ENCODE measurements at regions not wholly inside any gene's neighbourhood (a gene's known extent, or its start where the extent isn't known, plus 50 kb on each side); places are given as distances from the start of the nearest gene placed in this dataset.

DNA sequence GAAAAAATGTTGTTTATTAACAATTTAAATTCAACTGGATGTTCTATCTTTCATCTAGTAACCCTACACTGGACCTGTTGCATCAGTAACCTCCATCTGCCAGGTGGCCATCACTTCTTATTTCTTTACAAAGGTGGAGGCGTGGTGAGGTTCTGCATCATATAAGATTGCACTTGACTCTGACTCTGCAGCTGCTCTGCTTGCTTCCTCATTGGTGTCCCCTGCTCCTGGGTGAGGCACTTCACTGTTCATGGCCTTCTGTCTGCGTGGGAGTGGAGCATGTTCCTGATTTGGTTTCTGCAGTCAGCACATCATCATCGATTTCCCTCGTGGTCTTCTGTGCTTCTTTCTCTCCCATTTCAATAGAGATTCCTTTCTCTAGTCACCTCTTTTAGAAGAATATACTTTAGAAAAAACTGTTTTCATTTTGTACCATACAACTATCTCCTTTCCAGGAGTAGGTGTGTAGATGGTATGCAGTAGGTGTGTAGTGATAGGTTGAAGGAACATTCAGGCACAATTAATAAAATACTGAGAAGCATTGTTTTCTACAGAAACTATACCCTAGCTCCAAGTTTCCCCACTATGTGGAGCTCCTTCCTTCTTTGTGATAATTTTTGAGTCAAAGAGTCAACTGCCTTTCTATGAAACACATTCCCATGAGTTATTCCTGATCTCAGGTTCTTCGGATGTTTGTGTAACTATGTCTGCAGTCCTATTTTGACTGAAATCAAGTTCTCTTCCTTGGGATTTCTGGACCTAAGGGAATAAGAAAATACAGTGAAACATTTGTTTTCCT lies 231.7 kb upstream of the CNTNAP2 start:
- H3K27me3 Mint-ChIP-seq (ENCODE audit: low read depth in 2 of 2) = no peaks in the 10 kb centered on the region
- TF ChIP-seq, protein P1, sequence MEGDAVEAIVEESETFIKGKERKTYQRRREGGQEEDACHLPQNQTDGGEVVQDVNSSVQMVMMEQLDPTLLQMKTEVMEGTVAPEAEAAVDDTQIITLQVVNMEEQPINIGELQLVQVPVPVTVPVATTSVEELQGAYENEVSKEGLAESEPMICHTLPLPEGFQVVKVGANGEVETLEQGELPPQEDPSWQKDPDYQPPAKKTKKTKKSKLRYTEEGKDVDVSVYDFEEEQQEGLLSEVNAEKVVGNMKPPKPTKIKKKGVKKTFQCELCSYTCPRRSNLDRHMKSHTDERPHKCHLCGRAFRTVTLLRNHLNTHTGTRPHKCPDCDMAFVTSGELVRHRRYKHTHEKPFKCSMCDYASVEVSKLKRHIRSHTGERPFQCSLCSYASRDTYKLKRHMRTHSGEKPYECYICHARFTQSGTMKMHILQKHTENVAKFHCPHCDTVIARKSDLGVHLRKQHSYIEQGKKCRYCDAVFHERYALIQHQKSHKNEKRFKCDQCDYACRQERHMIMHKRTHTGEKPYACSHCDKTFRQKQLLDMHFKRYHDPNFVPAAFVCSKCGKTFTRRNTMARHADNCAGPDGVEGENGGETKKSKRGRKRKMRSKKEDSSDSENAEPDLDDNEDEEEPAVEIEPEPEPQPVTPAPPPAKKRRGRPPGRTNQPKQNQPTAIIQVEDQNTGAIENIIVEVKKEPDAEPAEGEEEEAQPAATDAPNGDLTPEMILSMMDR (IDR thresholded peaks at IDR 0.05) = no peak
- no peak overlapping the region for H3K27ac Mint-ChIP-seq
- no peak overlapping the region for H3K4me3 Mint-ChIP-seq
- WGBS (ENCODE audit: insufficient coverage) = 70% methylated on average over 5 of the region's 5 CpGs
- no peak overlapping the region for H3K4me3 ChIP-seq (ENCODE audit: low read length)
- no peaks in the 10 kb centered on the region for H3K4me1 Mint-ChIP-seq
- no peaks in the 10 kb centered on the region for H3K9me3 ChIP-seq (ENCODE audit: control insufficient read depth, insufficient read depth, low read length)
- intact Hi-C loops (cut with micrococcal nuclease) = no loop called here
- no peaks in the 10 kb centered on the region for H3K4me1 ChIP-seq (ENCODE audit: control insufficient read depth, insufficient read depth, low read length)
- DNase-seq = no peak
- H3K36me3 Mint-ChIP-seq = peaks cover 7% of the 10 kb centered on the region
- H3K27ac ChIP-seq (ENCODE audit: low read length) = no peak overlapping the region
- no peak for ATAC-seq
- peaks cover 12% of the 10 kb centered on the region in 2 donors for H3K9me3 Mint-ChIP-seq
- no peaks in the 10 kb centered on the region for H3K36me3 ChIP-seq (ENCODE audit: control insufficient read depth, insufficient read depth, low read length)
- no peaks in the 10 kb centered on the region for H3K27me3 ChIP-seq (ENCODE audit: control insufficient read depth, insufficient read depth, low read length)

DNA sequence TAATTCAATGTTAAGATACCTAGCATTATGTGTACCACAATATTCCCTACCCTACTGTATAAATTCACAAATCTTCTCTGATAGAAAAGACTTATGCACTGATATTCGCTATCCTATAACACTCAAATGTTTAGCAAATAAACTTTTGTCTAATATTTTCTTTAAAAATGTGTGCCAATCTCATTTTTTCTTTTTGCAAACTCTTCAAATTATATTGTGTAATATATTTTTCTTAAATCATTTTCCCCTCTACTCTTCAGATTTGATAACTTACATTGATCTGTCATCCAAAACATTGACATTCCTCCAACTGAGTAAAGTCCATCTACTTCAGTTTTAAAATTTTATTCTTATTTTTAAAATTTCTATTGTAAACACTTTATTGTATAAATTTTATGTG lies 240.2 kb upstream of the CNTNAP2 start:
- no peak overlapping the region for H3K4me3 ChIP-seq (ENCODE audit: low read length)
- Mint-ChIP-seq H3K27me3 (ENCODE audit: low read depth in 2 of 2) (no peaks in the 10 kb centered on the region), H3K9me3 (peaks cover 5 to 22% of the 10 kb centered on the region in 2 donors), H3K27ac (no peak overlapping the region), H3K4me1 (no peaks in the 10 kb centered on the region), H3K4me3 (no peak overlapping the region), H3K36me3 (no peaks in the 10 kb centered on the region)
- no peaks in the 10 kb centered on the region for H3K27me3 ChIP-seq (ENCODE audit: control insufficient read depth, insufficient read depth, low read length)
- TF ChIP-seq, protein P1 (IDR thresholded peaks at IDR 0.05) = no peak
- WGBS (ENCODE audit: insufficient coverage) = no CpG with 5 or more reads among the region's 1 CpG
- no peaks in the 10 kb centered on the region for H3K4me1 ChIP-seq (ENCODE audit: control insufficient read depth, insufficient read depth, low read length)
- ATAC-seq (no peak), DNase-seq (no peak)
- no peaks in the 10 kb centered on the region for H3K36me3 ChIP-seq (ENCODE audit: control insufficient read depth, insufficient read depth, low read length)
- intact Hi-C loops (cut with micrococcal nuclease) = no loop called here
- H3K27ac ChIP-seq (ENCODE audit: low read length) = no peak overlapping the region
- H3K9me3 ChIP-seq (ENCODE audit: control insufficient read depth, insufficient read depth, low read length) = no peaks in the 10 kb centered on the region

DNA sequence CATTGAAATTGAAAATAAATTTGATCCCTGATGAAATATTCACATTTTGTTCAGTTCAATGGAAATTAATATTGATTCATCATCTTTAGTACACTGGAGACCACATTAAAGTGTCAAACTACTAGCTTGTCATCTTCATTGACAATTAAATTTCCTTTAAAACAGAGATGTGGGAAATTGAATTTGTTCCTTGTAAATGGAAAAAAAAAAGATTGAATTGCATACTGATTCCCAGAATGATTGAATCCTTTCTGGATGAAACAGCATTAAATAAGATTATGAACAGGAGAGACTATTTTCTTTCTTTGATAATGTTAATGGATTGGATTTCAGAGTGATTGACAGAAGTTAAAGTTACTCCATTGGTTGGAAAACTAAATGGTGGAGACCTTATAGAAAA lies 241.3 kb upstream of the CNTNAP2 start:
- Mint-ChIP-seq H3K27ac (no peak overlapping the region), H3K4me3 (no peak overlapping the region), H3K27me3 (ENCODE audit: low read depth in 2 of 2) (no peaks in the 10 kb centered on the region), H3K4me1 (no peaks in the 10 kb centered on the region), H3K9me3 (peaks cover 5 to 22% of the 10 kb centered on the region in 2 donors), H3K36me3 (no peaks in the 10 kb centered on the region)
- ATAC-seq (no peak), DNase-seq (no peak)
- H3K9me3 ChIP-seq (ENCODE audit: control insufficient read depth, insufficient read depth, low read length) = no peaks in the 10 kb centered on the region
- TF ChIP-seq, protein P1 (IDR thresholded peaks at IDR 0.05) = no peak
- H3K36me3 ChIP-seq (ENCODE audit: control insufficient read depth, insufficient read depth, low read length) = no peaks in the 10 kb centered on the region
- H3K27me3 ChIP-seq (ENCODE audit: control insufficient read depth, insufficient read depth, low read length) = no peaks in the 10 kb centered on the region
- intact Hi-C loops (cut with micrococcal nuclease) = no loop called here
- no peak overlapping the region for H3K27ac ChIP-seq (ENCODE audit: low read length)
- no peak overlapping the region for H3K4me3 ChIP-seq (ENCODE audit: low read length)
- no peaks in the 10 kb centered on the region for H3K4me1 ChIP-seq (ENCODE audit: control insufficient read depth, insufficient read depth, low read length)

DNA sequence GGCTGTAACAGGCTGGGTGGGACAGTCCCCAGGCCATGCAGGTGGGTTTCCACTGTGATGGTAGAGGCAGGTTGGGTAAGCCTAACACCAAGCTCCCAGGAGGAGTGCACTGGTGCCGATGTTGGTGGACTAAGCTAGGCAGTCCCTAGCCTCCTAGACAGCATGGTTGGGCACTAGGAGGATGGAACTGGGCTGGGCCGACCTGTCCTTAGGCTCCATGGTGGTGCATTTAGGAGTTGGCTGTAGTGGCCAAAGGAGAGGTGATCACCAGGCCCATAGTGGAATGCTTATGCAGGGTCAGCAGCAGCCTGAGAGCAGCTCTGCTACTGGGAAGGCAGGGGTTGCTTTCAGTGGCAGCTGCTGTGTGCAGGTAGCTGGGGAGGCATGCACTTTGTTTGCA lies 247.7 kb upstream of the CNTNAP2 start:
- H3K9me3 Mint-ChIP-seq = peaks cover 9 to 37% of the 10 kb centered on the region in 2 donors
- WGBS (ENCODE audit: insufficient coverage) = 81% methylated on average over 2 of the region's 2 CpGs
- H3K9me3 ChIP-seq (ENCODE audit: control insufficient read depth, insufficient read depth, low read length) = peaks cover 9% of the 10 kb centered on the region
- no peak for DNase-seq
- H3K36me3 ChIP-seq (ENCODE audit: control insufficient read depth, insufficient read depth, low read length) = no peaks in the 10 kb centered on the region
- H3K36me3 Mint-ChIP-seq = peaks cover 15% of the 10 kb centered on the region
- H3K27ac ChIP-seq (ENCODE audit: low read length) = no peak overlapping the region
- H3K27me3 ChIP-seq (ENCODE audit: control insufficient read depth, insufficient read depth, low read length) = no peaks in the 10 kb centered on the region
- TF ChIP-seq, protein P1 (IDR thresholded peaks at IDR 0.05) = no peak
- intact Hi-C loops (cut with micrococcal nuclease) = no loop called here
- H3K27me3 Mint-ChIP-seq (ENCODE audit: low read depth in 2 of 2) = no peaks in the 10 kb centered on the region
- no peak overlapping the region for H3K4me3 ChIP-seq (ENCODE audit: low read length)
- H3K27ac Mint-ChIP-seq = no peak overlapping the region
- ATAC-seq = no peak
- no peaks in the 10 kb centered on the region for H3K4me1 ChIP-seq (ENCODE audit: control insufficient read depth, insufficient read depth, low read length)
- no peak overlapping the region for H3K4me3 Mint-ChIP-seq
- no peaks in the 10 kb centered on the region for H3K4me1 Mint-ChIP-seq
